Skeletal muscle satellite cell (primary cell): ENCODE measurements at regions not wholly inside any gene's neighbourhood (a gene's known extent, or its start where the extent isn't known, plus 50 kb on each side); places are given as distances from the start of the nearest gene placed in this dataset.

Experiments used
- H3K27me3 ChIP-seq: 2 replicates; pipeline ENCODE4 v1.7.0; 2013; ENCODE audit warnings: low read length; ENCODE audit not compliant: control insufficient read depth, insufficient read depth
- H3K36me3 ChIP-seq: 2 replicates; pipeline ENCODE4 v1.7.0; 2013; ENCODE audit warnings: mild to moderate bottlenecking, control low read depth, low read length; ENCODE audit not compliant: insufficient read depth
- H3K4me1 ChIP-seq: 2 replicates; pipeline ENCODE4 v1.7.0; 2013; ENCODE audit warnings: low read length; ENCODE audit not compliant: control insufficient read depth, insufficient read depth
- H3K4me2 ChIP-seq: 2 replicates; pipeline ENCODE4 v1.7.0; 2013; ENCODE audit warnings: mild to moderate bottlenecking, low read length
- H3K4me3 ChIP-seq: 2 replicates; pipeline ENCODE4 v1.7.0; 2013; ENCODE audit warnings: low read length
- H3K9ac ChIP-seq: 2 replicates; pipeline ENCODE4 v1.7.0; 2013; ENCODE audit warnings: mild to moderate bottlenecking, low read depth, low read length, moderate library complexity
- H3K9me3 ChIP-seq: replicated peaks from 2 replicates; pipeline ENCODE4 v1.7.0; 2013; ENCODE audit warnings: mild to moderate bottlenecking, control low read depth, low read length

DNA sequence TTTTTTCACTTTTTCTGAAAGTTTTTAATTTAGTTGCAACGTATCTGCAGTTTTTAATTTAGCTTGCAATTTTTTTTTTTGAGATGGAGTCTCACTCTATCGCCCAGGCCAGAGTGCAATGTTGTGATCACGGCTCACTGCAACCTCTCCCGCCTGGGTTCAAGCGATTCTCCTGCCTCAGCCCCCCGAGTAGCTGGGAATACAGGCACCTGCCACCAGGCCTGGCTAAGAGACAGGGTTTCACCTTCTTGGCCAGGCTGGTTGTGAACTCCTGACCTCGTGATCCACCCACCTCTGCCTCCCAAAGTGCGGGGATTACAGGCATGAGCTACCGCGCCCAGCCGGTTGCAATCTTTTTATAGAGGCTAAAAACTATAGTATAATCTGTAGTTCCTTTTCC is 142.9 kb upstream of the ALCAM start:
- no peak overlapping the region for H3K9ac ChIP-seq
- no peaks in the 10 kb centered on the region for H3K4me1 ChIP-seq
- no peak overlapping the region for H3K4me2 ChIP-seq
- H3K4me3 ChIP-seq = no peak overlapping the region
- no peaks in the 10 kb centered on the region for H3K36me3 ChIP-seq
- no peaks in the 10 kb centered on the region for H3K9me3 ChIP-seq
- no peaks in the 10 kb centered on the region for H3K27me3 ChIP-seq

DNA sequence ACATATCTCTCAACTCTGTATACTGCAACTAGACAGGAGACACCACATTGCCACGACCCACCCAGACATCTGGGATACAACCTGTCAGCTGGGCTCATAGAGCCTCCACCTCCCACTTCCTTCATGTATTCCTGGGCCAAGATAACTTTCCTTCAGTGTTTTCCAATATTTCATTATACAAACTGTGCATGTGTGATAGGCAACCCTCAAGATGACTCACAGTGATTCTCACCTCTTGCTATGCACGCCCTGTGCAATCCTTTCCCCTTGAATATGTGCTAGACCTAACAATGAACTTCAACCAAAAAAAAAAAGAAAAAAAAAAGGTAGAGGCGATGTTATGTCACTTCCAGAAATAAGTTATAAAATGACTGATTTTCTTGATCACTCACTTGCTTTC is 138.0 kb upstream of the ALCAM start:
- Histone ChIP-seq H3K9me3 (no peaks in the 10 kb centered on the region), H3K4me3 (no peak overlapping the region), H3K27me3 (no peaks in the 10 kb centered on the region), H3K4me2 (no peak overlapping the region), H3K36me3 (no peaks in the 10 kb centered on the region), H3K9ac (no peak overlapping the region), H3K4me1 (no peaks in the 10 kb centered on the region)

DNA sequence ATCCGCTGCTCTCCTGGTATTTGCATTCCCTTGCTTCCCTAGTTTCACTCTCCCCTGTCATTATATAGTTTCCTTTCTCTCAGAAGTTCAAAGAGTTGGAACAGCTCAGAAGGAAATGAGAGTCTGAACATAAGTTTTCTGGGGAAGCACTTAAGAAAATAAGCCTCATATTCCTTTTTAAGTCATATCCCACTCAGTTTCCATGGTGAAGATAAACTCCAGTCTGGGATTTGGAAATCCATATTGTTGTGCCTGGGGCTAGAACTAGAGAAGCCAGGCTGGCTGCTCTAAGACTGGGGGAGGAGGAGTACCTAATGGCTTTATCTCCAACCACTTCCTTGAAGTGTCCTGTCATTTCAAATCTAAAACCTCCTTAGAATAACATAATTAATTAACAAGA is 134.2 kb upstream of the ALCAM start:
- H3K9me3 ChIP-seq = no peaks in the 10 kb centered on the region
- H3K9ac ChIP-seq = no peak overlapping the region
- H3K4me3 ChIP-seq = no peak overlapping the region
- H3K4me2 ChIP-seq = no peak overlapping the region
- no peaks in the 10 kb centered on the region for H3K36me3 ChIP-seq
- H3K4me1 ChIP-seq = no peaks in the 10 kb centered on the region
- H3K27me3 ChIP-seq = no peaks in the 10 kb centered on the region

DNA sequence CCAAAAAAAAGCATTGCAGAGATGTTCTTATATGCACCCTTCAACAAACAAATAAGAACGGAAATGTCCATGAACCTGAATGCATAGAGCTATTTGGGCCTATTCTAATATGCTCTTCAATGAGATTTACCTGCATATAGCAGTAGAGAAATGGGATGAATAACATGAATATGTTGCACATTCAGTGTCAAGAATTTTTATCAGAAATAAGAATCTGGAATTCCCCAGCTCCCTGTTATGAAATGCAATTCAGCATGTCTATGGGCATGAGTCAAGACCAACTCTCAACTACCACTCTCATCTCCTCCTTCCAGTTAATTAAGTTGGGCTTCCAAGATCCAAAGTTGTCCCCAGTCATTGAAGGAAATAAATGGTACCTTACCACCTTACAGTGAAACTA is 133.7 kb upstream of the ALCAM start:
- no peaks in the 10 kb centered on the region for H3K9me3 ChIP-seq
- no peaks in the 10 kb centered on the region for H3K4me1 ChIP-seq
- H3K9ac ChIP-seq = no peak overlapping the region
- H3K4me2 ChIP-seq = no peak overlapping the region
- H3K4me3 ChIP-seq = no peak overlapping the region
- no peaks in the 10 kb centered on the region for H3K36me3 ChIP-seq
- H3K27me3 ChIP-seq = no peaks in the 10 kb centered on the region

DNA sequence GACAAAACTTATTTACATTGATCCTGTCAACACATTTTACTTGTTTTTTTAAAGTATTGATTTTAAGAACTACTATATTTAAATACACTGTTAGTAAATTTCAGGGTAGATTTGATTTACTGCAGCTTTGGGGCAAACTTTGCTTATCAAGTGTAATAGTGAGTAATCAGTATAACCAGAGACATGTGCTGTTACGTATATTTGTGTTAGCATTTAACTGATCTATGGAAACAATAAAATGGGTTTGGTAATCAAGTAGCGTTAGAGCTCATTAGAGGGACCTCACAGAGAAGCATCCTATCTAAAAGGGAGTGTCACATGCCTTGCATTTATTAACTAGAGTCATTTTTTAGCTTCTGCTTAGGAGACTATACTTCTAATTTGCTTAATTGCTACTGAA is 131.5 kb upstream of the ALCAM start:
- Histone ChIP-seq H3K4me1 (no peaks in the 10 kb centered on the region), H3K36me3 (no peaks in the 10 kb centered on the region), H3K27me3 (no peaks in the 10 kb centered on the region), H3K9ac (no peak overlapping the region), H3K4me2 (no peak overlapping the region), H3K4me3 (no peak overlapping the region), H3K9me3 (no peaks in the 10 kb centered on the region)

DNA sequence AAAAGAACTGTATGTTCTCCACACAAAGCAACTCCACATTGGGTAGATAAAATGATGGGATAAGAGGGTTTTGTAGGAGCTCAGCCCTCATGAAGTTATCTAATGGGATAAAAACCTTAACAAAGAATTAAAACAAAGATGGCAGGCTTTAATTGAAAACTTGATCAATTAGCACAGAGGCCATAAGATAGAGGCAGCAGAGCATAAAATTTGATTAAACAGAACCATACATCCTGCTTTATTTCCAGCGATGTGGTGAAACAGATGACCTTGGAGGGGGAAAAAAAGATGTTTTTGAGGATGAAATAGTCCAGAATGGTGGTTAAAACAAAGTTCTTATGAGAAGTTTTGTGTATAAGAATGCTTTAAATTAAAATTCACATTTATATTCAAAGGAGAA is 130.9 kb upstream of the ALCAM start:
- Histone ChIP-seq H3K4me2 (no peak overlapping the region), H3K9ac (no peak overlapping the region), H3K36me3 (no peaks in the 10 kb centered on the region), H3K4me1 (no peaks in the 10 kb centered on the region), H3K9me3 (no peaks in the 10 kb centered on the region), H3K4me3 (no peak overlapping the region), H3K27me3 (no peaks in the 10 kb centered on the region)

DNA sequence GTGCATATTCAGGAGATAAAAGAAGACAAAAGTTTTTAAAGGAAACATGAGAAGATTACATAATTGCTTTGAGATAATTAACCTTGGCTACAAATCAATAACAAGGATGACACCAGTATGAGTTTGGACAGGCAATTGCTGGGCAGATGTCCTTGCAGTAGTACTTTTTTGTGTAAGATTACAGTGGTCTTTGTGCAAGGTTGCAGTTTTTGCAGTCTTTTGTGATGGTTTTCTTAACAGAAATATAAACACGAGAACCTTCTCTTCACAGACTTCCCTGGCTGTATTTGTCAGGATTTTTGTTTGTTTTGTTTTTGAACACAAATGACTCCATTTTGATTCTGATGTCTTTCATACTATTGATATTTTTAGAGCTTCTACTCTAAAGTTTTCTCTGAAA is 128.3 kb upstream of the ALCAM start:
- Histone ChIP-seq H3K4me3 (no peak overlapping the region), H3K4me2 (no peak overlapping the region), H3K36me3 (no peaks in the 10 kb centered on the region), H3K9me3 (no peaks in the 10 kb centered on the region), H3K4me1 (no peaks in the 10 kb centered on the region), H3K27me3 (no peaks in the 10 kb centered on the region), H3K9ac (no peak overlapping the region)

DNA sequence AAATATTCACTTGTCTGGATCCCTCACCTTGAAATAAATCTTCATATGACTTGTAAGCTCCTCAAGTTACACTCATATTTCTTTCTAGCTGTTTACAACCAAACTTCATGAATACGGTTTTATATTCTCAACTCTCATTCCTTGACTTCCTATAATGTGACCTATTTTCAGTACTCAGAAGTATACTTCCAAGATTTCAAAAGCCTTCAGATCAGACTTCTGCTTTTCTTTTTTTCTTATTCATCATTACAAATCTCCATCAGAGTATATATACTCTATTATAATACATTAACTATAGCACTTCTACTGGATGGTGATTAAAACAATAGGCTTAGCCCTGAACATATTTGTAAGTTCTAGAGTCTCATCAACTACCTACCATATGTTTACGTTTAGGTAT is 123.6 kb upstream of the ALCAM start:
- no peak overlapping the region for H3K9ac ChIP-seq
- H3K36me3 ChIP-seq = no peaks in the 10 kb centered on the region
- no peak overlapping the region for H3K4me2 ChIP-seq
- H3K4me1 ChIP-seq = no peaks in the 10 kb centered on the region
- H3K9me3 ChIP-seq = no peaks in the 10 kb centered on the region
- no peak overlapping the region for H3K4me3 ChIP-seq
- no peaks in the 10 kb centered on the region for H3K27me3 ChIP-seq

DNA sequence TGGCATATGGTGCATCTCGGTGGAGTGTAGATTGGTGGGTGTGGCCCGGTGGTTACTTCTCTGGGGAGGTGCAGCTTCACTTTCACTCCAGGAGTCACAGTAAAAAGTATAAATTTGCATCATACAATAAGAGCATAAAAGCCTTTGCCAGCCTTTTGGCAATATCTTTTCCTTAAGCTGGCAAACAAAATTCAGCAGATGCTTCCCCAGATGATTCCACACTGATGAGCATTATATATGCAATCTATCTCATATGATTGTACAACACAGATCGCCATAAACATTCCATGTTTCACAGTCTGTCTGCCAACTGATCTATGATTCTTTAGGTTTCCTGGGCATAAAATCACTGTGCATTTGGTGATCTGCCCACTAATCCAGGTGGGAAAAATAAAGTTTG is 120.2 kb upstream of the ALCAM start:
- Histone ChIP-seq H3K27me3 (no peaks in the 10 kb centered on the region), H3K36me3 (no peaks in the 10 kb centered on the region), H3K9ac (no peak overlapping the region), H3K4me2 (no peak overlapping the region), H3K4me3 (no peak overlapping the region), H3K4me1 (no peaks in the 10 kb centered on the region), H3K9me3 (no peaks in the 10 kb centered on the region)

DNA sequence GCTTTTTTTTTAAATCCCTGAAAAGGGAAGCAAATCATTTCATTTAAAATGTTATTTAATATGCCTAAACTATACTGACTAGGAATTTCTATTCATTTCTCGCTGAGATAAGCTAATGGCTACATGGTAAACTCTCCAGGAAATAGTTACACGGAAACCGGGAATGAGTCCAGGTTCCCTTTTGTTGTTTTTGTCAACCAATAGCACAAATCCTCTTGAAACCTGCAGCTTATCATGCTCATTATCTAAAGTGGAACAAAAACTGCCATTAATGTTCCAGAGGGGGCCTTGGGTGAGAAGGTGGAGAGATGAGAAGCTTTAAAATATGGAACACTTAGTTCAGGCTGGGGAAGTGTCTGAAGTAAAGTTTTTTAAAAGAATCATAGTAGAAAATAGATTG is 113.5 kb upstream of the ALCAM start:
- Histone ChIP-seq H3K4me1 (no peaks in the 10 kb centered on the region), H3K9ac (no peak overlapping the region), H3K4me2 (no peak overlapping the region), H3K4me3 (no peak overlapping the region), H3K9me3 (no peaks in the 10 kb centered on the region), H3K36me3 (no peaks in the 10 kb centered on the region), H3K27me3 (no peaks in the 10 kb centered on the region)

DNA sequence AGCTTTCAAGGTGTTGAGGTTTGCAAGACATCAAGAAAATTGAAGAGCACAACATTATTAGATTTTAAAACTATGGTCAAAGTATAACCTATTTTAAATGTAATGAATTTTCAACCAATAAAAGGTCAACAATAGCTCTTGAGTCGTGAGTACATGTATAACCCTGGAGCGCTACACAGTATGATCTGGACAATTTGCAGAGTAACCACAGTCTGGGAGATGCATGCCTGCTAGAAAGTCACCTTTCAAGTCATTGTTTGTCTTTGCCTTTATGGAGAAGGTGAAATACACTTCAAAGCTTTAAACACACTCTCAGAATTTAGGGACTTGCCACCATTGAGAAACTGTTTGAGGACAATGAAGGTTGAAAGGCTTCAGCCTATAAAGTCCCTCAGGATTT is 112.6 kb upstream of the ALCAM start:
- Histone ChIP-seq H3K9me3 (no peaks in the 10 kb centered on the region), H3K27me3 (no peaks in the 10 kb centered on the region), H3K4me3 (no peak overlapping the region), H3K36me3 (no peaks in the 10 kb centered on the region), H3K4me1 (no peaks in the 10 kb centered on the region), H3K4me2 (no peak overlapping the region), H3K9ac (no peak overlapping the region)

DNA sequence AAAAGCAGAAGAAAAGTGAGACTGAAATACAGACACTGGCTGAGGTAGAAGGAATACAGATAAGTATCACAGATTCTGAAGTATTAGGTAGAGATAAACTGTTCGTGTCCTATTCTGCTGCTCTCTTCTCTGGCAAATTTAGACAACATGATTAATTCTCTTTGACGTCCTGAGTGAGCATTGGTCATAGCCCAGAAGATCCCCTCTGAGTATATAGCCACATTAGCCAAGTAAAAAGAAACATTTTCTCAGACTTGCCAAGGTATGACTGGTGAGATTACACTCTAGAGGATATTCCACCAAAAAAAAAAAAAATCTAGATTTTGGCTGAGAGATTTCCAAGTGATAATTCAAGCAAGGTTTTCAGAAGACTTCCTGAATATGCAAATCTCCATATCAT is 111.4 kb upstream of the ALCAM start:
- H3K9me3 ChIP-seq = peaks cover 2% of the 10 kb centered on the region

DNA sequence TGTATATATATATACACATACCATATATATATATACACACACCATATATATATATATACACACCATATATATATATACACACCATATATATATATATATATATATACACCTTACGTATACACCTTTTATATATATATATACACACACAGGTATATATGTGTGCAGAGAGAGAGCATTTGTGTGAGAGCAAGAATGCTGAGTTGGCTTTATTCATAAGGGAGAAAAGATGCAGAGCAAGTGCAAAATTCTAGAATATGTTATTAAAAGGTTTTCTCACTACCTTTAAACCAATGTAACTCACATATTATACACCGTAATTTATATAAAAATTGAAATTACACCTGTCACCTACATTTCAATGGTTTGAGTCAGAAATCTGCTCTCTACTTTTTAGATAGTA is 107.2 kb upstream of the ALCAM start:
- no peaks in the 10 kb centered on the region for H3K27me3 ChIP-seq
- H3K9ac ChIP-seq = no peak overlapping the region
- peaks cover 5% of the 10 kb centered on the region for H3K9me3 ChIP-seq
- no peaks in the 10 kb centered on the region for H3K36me3 ChIP-seq
- peaks cover 4% of the 10 kb centered on the region for H3K4me1 ChIP-seq
- H3K4me2 ChIP-seq = no peak overlapping the region
- H3K4me3 ChIP-seq = no peak overlapping the region

More for the DNA sequence above, 111.4 kb upstream of the ALCAM start:
- Histone ChIP-seq H3K4me2 (no peak overlapping the region), H3K4me1 (no peaks in the 10 kb centered on the region), H3K9ac (no peak overlapping the region), H3K36me3 (no peaks in the 10 kb centered on the region), H3K27me3 (no peaks in the 10 kb centered on the region), H3K4me3 (no peak overlapping the region)
